ENCODE measurements at regions not wholly inside any gene's neighbourhood (a gene's known extent, or its start where the extent isn't known, plus 50 kb on each side); places are given as distances from the start of the nearest gene placed in this dataset.

- peaks cover 27% of the 10 kb centered on the region for H3K27me3 ChIP-seq (ENCODE audit: low read length)
- intact Hi-C loops (cut with micrococcal nuclease) = no loop called here
- no peak for DNase-seq
These were observed 89.7 kb upstream of the IRX2 start for GRCh38 chr5:2841208-2841607.

GRCh38 chr5:2840372-2840915 lies 89.0 kb upstream of the IRX2 start:
- no peak for ATAC-seq
- DNase-seq = no peak

More at GRCh38 chr5:2841208-2841607, 89.7 kb upstream of the IRX2 start:
- Histone ChIP-seq H3K9me3 (ENCODE audit: low read length) (no peaks in the 10 kb centered on the region), H3K4me3 (ENCODE audit: low read length) (no peak overlapping the region), H3K79me2 (ENCODE audit: low read length) (no peaks in the 10 kb centered on the region), H3F3A (ENCODE audit: low read length, unreplicated experiment) (no peaks in the 10 kb centered on the region), H3K4me1 (ENCODE audit: insufficient read depth, low read length) (no peaks in the 10 kb centered on the region), H3K9me2 (replicated peaks; ENCODE audit: low read length) (no peaks in the 10 kb centered on the region), H3K4me2 (ENCODE audit: low read length) (no peak overlapping the region), H2AFZ (ENCODE audit: low read length) (no peak overlapping the region), H3K9ac (ENCODE audit: low read length) (no peak overlapping the region), H3K27ac (ENCODE audit: low read length) (no peak overlapping the region), H3K36me3 (ENCODE audit: low read depth, low read length) (no peaks in the 10 kb centered on the region), H4K20me1 (ENCODE audit: low read length) (no peaks in the 10 kb centered on the region)
- no peak for ATAC-seq
- CTCF ChIA-PET = no interaction called here
- TF ChIP-seq EZH2phosphoT487 (IDR thresholded peaks at IDR 0.05; ENCODE audit: borderline replicate concordance, low read length) = no peak
- no peak for TF ChIP-seq EZH2 (IDR thresholded peaks at IDR 0.05; ENCODE audit: low read length, unreplicated experiment)
- TF ChIP-seq CTCF (conservative IDR thresholded peaks at IDR 0.05; ENCODE audit: low read depth, low read length) = no peak
- POLR2A ChIA-PET (ENCODE audit: unreplicated experiment) = no interaction called here
- no TSS peak for BruUV-seq (replicated peaks)

More at GRCh38 chr5:2840372-2840915, 89.0 kb upstream of the IRX2 start:
- peaks cover 30% of the 10 kb centered on the region for H3K27me3 ChIP-seq (ENCODE audit: low read length)
- no TSS peak for BruUV-seq (replicated peaks)
- H3K4me3 ChIP-seq (ENCODE audit: low read length) = no peak overlapping the region
- TF ChIP-seq EZH2phosphoT487 (IDR thresholded peaks at IDR 0.05; ENCODE audit: borderline replicate concordance, low read length) (no peak), EZH2 (IDR thresholded peaks at IDR 0.05; ENCODE audit: low read length, unreplicated experiment) (no peak), CTCF (conservative IDR thresholded peaks at IDR 0.05; ENCODE audit: low read depth, low read length) (no peak)
- no peaks in the 10 kb centered on the region for H3K4me1 ChIP-seq (ENCODE audit: insufficient read depth, low read length)
- H3K9ac ChIP-seq (ENCODE audit: low read length) = no peak overlapping the region
- no peaks in the 10 kb centered on the region for H3K9me2 ChIP-seq (replicated peaks; ENCODE audit: low read length)
- no peak overlapping the region for H2AFZ ChIP-seq (ENCODE audit: low read length)
- no peak overlapping the region for H3K27ac ChIP-seq (ENCODE audit: low read length)
- POLR2A ChIA-PET (ENCODE audit: unreplicated experiment) = no interaction called here
- H3F3A ChIP-seq (ENCODE audit: low read length, unreplicated experiment) = no peaks in the 10 kb centered on the region
- intact Hi-C loops (cut with micrococcal nuclease) = no loop called here
- H3K9me3 ChIP-seq (ENCODE audit: low read length) = no peaks in the 10 kb centered on the region
- no peak overlapping the region for H3K4me2 ChIP-seq (ENCODE audit: low read length)
- no peaks in the 10 kb centered on the region for H4K20me1 ChIP-seq (ENCODE audit: low read length)
- H3K79me2 ChIP-seq (ENCODE audit: low read length) = no peaks in the 10 kb centered on the region
- no peaks in the 10 kb centered on the region for H3K36me3 ChIP-seq (ENCODE audit: low read depth, low read length)
- CTCF ChIA-PET = no interaction called here
